WTC11 (cell line): ENCODE measurements at regions not wholly inside any gene's neighbourhood (a gene's known extent, or its start where the extent isn't known, plus 50 kb on each side); places are given as distances from the start of the nearest gene placed in this dataset.

ENCODE experiments used
- ATAC-seq: fragments of 200-7000 bp; cut with Tn5 transposase; 2 replicates; pipeline ENCODE4 v1.10.0; 2021; ENCODE audit warnings: mild to moderate bottlenecking, moderate library complexity
- CTCF ChIA-PET: fragments of 300-600 bp; sonication (Branson Sonifier 250); formaldehyde crosslinking; loops from one replicate; lab custom pipeline; 2021; ENCODE audit warnings: antibody characterized with exemption; lab: Charles Lee
- POLR2A ChIA-PET: fragments of 350-600 bp; sonication (Branson Sonifier 250); formaldehyde crosslinking; loops from one replicate; lab custom pipeline; 2021; ENCODE audit warnings: antibody characterized with exemption; lab: Charles Lee
- DNase-seq: peaks from one replicate; pipeline ENCODE4 v3.0.0; 2021; ENCODE audit warnings: low spot score
- H3K27ac Mint-ChIP-seq: 2 replicates; pipeline ENCODE4 v1.8.0; 2021; ENCODE audit warnings: mixed read lengths
- H3K27me3 Mint-ChIP-seq: 2 replicates; pipeline ENCODE4 v1.8.0; 2021; ENCODE audit warnings: low read depth, mild to moderate bottlenecking, moderate library complexity, mixed read lengths
- H3K36me3 Mint-ChIP-seq: 2 replicates; pipeline ENCODE4 v1.8.0; 2021; ENCODE audit warnings: mixed read lengths
- H3K4me1 Mint-ChIP-seq: 2 replicates; pipeline ENCODE4 v1.8.0; 2022; ENCODE audit warnings: mixed read lengths
- H3K4me3 Mint-ChIP-seq: 2 replicates; pipeline ENCODE4 v1.8.0; 2021; ENCODE audit warnings: mild to moderate bottlenecking, moderate library complexity, mixed read lengths
- H3K9me3 Mint-ChIP-seq: 2 replicates; pipeline ENCODE4 v1.8.0; 2021; ENCODE audit warnings: mixed read lengths
- AR ChIP-seq: fragments of 250-450 bp; sonication (Bioruptor Pico); IDR thresholded peaks from 2 replicates; pipeline ENCODE4 v1.9.0; 2021; ENCODE audit warnings: mild to moderate bottlenecking
- ATF6 ChIP-seq: sonication (generic); formaldehyde crosslinking; IDR thresholded peaks from 2 replicates; pipeline ENCODE4 v1.8.1; 2023; ENCODE audit warnings: mild to moderate bottlenecking, missing genetic modification reagents
- CBFB ChIP-seq: sonication (generic); formaldehyde crosslinking; IDR thresholded peaks from 2 replicates; pipeline ENCODE4 v1.8.1; 2022; ENCODE audit warnings: mild to moderate bottlenecking, low read depth, missing genetic modification reagents
- CTCF ChIP-seq: fragments of 200-600 bp; IDR thresholded peaks from 2 replicates; pipeline ENCODE4 v1.8.0; 2022; ENCODE audit warnings: antibody characterized with exemption
- ETV6 ChIP-seq: sonication (generic); formaldehyde crosslinking; IDR thresholded peaks from 2 replicates; pipeline ENCODE4 v1.8.1; 2022; ENCODE audit warnings: mild to moderate bottlenecking, missing genetic modification reagents
- HMGA2 ChIP-seq: fragments of 250-450 bp; sonication (Bioruptor Pico); IDR thresholded peaks from 2 replicates; pipeline ENCODE4 v1.4.0; 2021; ENCODE audit warnings: mild to moderate bottlenecking, moderate library complexity
- JUN ChIP-seq: sonication (generic); formaldehyde crosslinking; IDR thresholded peaks from 2 replicates; pipeline ENCODE4 v1.8.0; 2023; ENCODE audit warnings: mild to moderate bottlenecking, missing genetic modification reagents
- KAT7 ChIP-seq: sonication (generic); formaldehyde crosslinking; IDR thresholded peaks from 2 replicates; pipeline ENCODE4 v1.8.1; 2023; ENCODE audit warnings: missing genetic modification reagents, mild to moderate bottlenecking, borderline replicate concordance
- NR1H2 ChIP-seq: sonication (generic); formaldehyde crosslinking; IDR thresholded peaks from 2 replicates; pipeline ENCODE4 v1.9.0; 2021; ENCODE audit warnings: mild to moderate bottlenecking, moderate library complexity, missing genetic modification reagents
- PRRX2 ChIP-seq: fragments of 250-450 bp; sonication (Bioruptor Pico); IDR thresholded peaks from 2 replicates; pipeline ENCODE4 v1.8.0; 2021; ENCODE audit warnings: mild to moderate bottlenecking
- TEAD4 ChIP-seq: sonication (generic); formaldehyde crosslinking; IDR thresholded peaks from 2 replicates; pipeline ENCODE4 v1.8.0; 2022; ENCODE audit warnings: mild to moderate bottlenecking, missing genetic modification reagents
- ZNF138 ChIP-seq: sonication (generic); formaldehyde crosslinking; conservative IDR thresholded peaks from 2 replicates; pipeline ENCODE4 v1.8.1; 2022; ENCODE audit warnings: mild to moderate bottlenecking, moderate library complexity, missing genetic modification reagents
- TF ChIP-seq, protein P1 (sequence below): sonication (generic); formaldehyde crosslinking; conservative IDR thresholded peaks from 2 replicates; pipeline ENCODE4 v1.8.1; 2023; ENCODE audit warnings: mild to moderate bottlenecking, low read depth, missing genetic modification reagents, moderate library complexity

DNA sequence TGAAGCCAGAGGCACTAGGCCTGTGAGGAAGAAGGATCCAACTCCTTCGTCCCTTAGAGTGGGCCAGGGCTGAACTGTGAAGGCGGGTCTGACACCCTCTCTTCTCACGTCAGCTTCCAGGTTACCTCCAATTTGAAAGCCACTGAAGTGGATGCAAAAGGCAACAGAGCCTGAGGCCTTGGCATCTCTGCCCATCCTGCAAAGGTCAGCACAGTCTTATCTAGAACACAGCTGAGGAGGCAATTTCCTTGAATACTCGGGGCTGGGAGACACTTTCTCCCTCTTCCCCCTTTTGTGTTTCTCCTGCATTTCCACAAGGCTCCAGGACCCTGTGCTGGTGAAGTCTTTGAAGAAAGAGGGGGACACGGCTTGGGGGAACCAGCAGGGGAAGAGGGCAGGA, 91.6 kb upstream of the PAX6 start (continued):
- TF ChIP-seq AR (CRISPR knock-in tag) (no peak), NR1H2 (CRISPR knock-in tag) (no peak), CBFB (CRISPR knock-in tag) (no peak)
- TF ChIP-seq, protein P1, sequence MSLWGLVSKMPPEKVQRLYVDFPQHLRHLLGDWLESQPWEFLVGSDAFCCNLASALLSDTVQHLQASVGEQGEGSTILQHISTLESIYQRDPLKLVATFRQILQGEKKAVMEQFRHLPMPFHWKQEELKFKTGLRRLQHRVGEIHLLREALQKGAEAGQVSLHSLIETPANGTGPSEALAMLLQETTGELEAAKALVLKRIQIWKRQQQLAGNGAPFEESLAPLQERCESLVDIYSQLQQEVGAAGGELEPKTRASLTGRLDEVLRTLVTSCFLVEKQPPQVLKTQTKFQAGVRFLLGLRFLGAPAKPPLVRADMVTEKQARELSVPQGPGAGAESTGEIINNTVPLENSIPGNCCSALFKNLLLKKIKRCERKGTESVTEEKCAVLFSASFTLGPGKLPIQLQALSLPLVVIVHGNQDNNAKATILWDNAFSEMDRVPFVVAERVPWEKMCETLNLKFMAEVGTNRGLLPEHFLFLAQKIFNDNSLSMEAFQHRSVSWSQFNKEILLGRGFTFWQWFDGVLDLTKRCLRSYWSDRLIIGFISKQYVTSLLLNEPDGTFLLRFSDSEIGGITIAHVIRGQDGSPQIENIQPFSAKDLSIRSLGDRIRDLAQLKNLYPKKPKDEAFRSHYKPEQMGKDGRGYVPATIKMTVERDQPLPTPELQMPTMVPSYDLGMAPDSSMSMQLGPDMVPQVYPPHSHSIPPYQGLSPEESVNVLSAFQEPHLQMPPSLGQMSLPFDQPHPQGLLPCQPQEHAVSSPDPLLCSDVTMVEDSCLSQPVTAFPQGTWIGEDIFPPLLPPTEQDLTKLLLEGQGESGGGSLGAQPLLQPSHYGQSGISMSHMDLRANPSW (CRISPR knock-in tag): no peak

GRCh38 chr11:31895926-31896325, 84.8 kb upstream of the PAX6 start:
- Mint-ChIP-seq H3K4me3 (no peak overlapping the region), H3K27me3 (peaks cover 15% of the 10 kb centered on the region), H3K27ac (no peak overlapping the region), H3K9me3 (peaks cover 12% of the 10 kb centered on the region), H3K36me3 (peaks cover 3% of the 10 kb centered on the region; the same call in 1 of the 2 replicates), H3K4me1 (peaks cover 5% of the 10 kb centered on the region)
- DNase-seq: no peak
- POLR2A ChIA-PET: no interaction called here
- no peak for TF ChIP-seq PRRX2 (CRISPR knock-in tag)
- no peak for TF ChIP-seq ETV6 (CRISPR knock-in tag)
- TF ChIP-seq KAT7: no peak
- no peak for TF ChIP-seq JUN (CRISPR knock-in tag)
- TF ChIP-seq TEAD4 (CRISPR knock-in tag): no peak
- no peak for TF ChIP-seq ZNF138
- no peak for TF ChIP-seq ATF6 (CRISPR knock-in tag)
- CTCF ChIA-PET: interaction anchor here (1.0 kb wide), 1 partner anchor 9 kb away, joined by 5 read pairs; no protein-coding TSS in a partner anchor
- no peak for ATAC-seq

DNA sequence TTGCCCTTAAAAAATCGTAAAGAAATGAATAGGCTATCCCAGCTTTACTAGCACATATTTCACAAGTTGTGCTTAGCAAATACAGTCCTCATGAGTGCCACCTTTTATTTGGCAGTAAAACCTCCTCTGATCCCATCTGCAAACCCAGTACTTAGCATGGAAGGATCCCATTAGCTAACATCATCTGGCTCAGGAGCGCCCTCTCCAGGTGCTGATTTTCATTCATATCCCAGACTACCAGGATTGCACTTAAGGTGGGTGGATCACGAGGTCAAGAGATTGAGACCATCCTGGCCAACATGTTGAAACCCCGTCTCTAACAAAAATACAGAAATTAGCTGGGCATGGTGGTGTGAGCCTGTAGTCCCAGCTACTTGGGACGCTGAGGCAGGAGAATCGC, 76.1 kb upstream of the PAX6 start:
- H3K36me3 Mint-ChIP-seq: peaks cover 3% of the 10 kb centered on the region; the same call in 1 of the 2 replicates
- ATAC-seq (peak; percentile 70), DNase-seq (peak; percentile 82)
- H3K9me3 Mint-ChIP-seq: peaks cover 5% of the 10 kb centered on the region
- H3K4me3 Mint-ChIP-seq: no peak overlapping the region
- no peak for TF ChIP-seq HMGA2 (CRISPR knock-in tag)
- TF ChIP-seq CTCF: peak; percentile 52
- TF ChIP-seq, all 79 proteins: peak for 1
- ChIA-PET CTCF (interaction anchor here (0.5 to 4.6 kb wide), 20 partner anchors 9 to 444 kb away, joined by 3 to 39 read pairs (median 4); no protein-coding TSS in a partner anchor), POLR2A (interaction anchor here (1.1 kb wide), 2 partner anchors 38 to 70 kb away, joined by 3 read pairs; no protein-coding TSS in a partner anchor)
- no peak overlapping the region for H3K27ac Mint-ChIP-seq
- H3K27me3 Mint-ChIP-seq: peaks cover 11% of the 10 kb centered on the region
- H3K4me1 Mint-ChIP-seq: peaks cover 55% of the 10 kb centered on the region
